CD1c-positive myeloid dendritic cell (primary cell): ENCODE measurements at regions not wholly inside any gene's neighbourhood (a gene's known extent, or its start where the extent isn't known, plus 50 kb on each side); places are given as distances from the start of the nearest gene placed in this dataset.

Experiments
- DNase-seq: peaks from one replicate; pipeline ENCODE4 v3.0.0-alpha.2; 2016; ENCODE audit errors: extremely low spot score

DNA sequence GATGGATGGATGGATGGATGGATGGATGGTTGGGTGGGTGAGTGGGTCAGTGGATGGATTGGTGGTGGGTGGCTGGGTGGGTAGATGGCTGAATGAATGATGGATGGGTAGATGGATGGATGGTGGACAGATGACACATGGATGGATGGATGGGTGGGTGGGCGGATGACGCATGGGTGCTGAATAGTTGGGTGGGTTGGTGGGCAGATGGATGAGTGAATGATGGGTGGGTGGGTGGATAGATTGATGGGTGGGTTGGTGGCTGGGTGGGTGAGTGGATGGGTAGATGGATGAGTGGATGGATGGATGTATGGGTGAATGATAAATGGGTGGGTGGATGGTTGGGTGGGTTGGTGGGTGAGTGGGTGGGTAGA, 69.9 kb upstream of the NKX1-1 start:
- no peak for DNase-seq

DNA sequence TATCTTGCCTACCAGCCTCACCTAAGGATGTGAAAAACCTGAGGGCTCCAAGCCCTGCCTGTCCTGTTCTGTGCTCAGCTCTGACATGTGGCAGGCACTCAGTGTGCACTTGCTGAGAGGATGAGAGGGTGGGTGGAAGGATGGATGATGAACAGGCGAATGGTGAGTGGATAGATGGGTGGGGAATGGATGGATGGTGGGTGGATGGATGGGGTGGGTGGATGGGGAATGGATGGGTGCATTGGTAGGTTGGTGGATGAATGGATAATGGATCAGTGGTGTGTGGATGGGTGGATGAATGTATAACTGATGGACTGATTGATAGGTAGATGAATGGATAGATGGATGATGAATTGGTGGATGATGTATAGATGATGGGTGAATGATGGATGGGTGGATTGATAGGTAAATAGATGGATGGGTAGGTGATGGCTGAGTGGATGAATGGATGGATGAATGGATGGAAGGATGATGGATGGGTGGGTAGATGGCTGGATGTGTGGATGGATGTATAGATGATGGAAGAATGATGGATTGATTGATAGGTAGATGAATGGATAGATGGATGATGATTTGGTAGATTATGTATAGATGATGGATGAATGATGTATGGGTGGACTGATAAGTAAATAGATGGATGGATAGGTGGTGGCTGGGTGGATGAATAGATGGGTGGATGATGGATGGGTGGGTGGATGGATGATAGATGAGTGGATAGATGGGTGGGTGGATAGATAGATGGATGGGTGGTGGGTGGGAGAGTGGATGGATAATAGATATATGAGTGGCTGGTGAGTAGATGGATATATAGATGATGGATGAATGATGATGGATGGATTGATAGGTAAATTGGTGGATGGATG, 69.3 kb upstream of the NKX1-1 start:
- DNase-seq = no peak

- no peak for DNase-seq
Observed at GRCh38 chr4:1474126-1475090, 68.2 kb upstream of the NKX1-1 start.

DNA sequence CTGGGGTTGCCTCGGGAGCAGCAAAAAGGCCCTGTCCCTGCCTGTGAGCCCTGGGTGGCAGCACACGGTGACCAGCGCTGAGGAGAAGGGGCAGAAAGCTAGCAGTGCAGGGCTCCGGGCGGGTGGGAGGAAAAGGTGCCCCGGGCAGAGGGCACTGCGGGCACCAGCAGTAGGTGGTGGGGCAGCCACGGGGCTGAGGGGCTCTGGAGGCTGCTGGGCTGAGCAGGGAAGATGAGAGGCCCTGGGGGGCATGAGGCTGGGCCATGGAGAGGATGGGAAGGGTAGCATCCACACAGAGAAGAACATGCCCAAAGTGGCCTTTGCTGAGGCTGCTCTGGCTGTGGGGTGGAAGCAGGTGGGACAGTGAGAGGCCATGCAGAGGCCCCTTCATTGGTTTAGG, 67.5 kb upstream of the NKX1-1 start:
- DNase-seq = no peak

DNA sequence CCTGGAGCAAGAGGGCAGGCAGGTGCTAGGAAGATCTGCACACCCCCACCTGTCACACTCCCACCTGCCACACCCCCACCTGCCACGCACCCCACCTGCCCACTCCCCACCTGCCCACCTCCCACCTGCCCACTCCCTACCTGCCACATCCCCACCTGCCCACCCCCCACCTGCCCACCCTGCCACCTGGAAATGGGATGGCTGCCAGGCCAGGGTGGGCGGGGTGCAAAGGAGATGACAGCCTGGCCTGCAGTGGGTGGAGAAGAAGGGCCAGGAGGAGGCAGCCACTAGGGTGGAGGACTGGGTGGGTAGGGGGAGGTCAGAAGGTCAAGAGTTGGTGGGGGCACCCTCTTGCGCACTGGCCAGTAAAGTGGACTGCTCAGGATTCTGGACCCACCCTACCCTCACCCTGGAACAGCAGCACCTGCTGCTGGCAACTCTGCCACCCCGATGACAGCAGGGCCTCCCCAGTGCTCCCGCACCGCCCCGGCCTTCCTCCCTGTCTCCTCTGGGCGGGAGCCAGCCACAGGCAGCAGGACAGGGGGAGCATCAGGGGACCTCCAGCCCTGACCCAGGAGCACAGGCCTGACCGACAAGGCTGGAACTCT, 66.8 kb upstream of the NKX1-1 start:
- DNase-seq = no peak

GRCh38 chr4:1472148-1472797, 66.0 kb upstream of the NKX1-1 start:
- DNase-seq = no peak

- no peak for DNase-seq
Observed at GRCh38 chr4:1471443-1472147, 65.4 kb upstream of the NKX1-1 start.

DNA sequence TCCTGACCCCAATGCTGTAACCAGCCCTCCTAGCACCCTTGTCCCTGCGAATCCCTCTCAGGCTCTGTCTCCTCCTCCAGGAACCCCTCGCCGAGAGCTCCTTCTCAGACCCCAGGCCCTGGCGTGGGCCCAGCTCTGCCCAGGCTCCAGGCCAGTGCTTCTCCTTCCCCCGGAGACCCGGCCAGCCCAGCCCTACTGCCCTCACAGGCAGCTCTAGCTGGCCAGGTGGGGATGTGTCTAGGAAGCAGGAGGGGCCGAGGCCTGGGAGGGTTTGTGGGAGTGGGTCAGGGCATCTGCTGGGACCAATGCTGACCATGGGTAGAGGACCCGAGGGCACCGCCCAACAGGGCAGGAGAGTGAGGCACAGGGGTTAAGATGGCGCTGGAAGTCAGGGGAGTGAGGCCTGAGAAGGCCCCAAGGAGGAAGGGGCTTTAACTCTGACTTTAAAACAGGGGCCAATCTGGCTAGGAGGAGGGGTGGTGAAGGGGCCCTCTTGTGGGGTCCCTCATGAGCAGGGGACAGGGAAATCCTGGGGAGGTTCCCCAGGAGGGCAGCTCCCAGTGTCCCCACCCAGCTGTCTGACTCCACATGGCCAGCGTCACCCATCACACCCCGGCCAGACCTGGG, 64.7 kb upstream of the NKX1-1 start:
- no peak for DNase-seq

- no peak for DNase-seq
Observed at GRCh38 chr4:1470393-1470670, 64.1 kb upstream of the NKX1-1 start.

GRCh38 chr4:1469607-1470392, 63.6 kb upstream of the NKX1-1 start:
- no peak for DNase-seq

- DNase-seq = no peak
Observed at GRCh38 chr4:1469043-1469442, 62.8 kb upstream of the NKX1-1 start.

DNA sequence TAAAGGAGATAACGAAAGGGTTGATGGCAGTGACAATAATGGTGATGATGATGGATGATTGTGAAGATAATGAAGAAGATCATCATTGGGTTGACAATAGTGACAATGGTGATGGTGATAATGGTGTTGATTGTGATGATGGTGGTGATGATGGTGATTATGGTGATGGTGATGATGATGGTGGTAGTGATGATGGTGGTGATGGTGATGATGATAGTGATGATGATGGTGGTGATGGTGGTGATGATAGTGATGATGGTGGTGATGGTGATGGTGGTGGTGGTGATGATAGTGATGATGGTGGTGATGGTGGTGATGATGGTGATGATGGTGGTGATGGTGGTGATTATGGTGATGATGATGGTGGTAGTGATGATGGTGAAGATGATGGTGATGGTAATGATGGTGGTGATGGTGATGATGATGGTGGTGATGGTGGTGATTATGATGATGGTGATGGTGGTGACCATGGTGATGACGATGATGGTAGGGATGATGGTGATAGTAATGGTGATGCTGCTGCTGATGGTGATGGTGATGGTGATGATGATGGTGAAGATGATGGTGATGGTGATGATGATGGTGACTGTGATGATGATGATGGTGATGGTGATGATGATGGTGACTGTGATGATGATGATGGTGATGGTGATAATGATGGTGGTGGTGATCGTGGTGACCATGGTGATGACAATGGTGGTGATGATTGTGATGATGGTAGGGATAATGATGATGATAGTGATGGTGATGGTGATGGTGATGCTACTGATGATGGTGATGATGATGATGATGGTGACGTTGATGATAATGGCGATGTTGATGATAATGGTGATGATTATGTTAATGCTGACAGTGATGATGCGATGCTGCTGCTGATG, 61.6 kb upstream of the NKX1-1 start:
- no peak for DNase-seq

DNA sequence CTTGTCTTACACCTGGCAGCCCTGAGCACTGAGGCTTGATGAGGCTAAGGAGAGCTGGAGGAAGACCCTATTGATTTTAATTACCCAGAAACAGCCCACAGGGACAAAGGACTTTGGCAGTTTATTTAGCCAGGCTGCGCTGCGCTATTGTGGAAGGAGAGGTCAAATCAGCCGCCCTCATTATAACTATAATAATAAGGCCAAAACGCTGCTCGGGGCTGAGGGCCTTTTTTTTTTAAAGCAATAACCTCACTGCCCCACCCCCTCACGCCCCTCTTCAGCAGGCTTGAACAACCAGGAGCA, 60.6 kb upstream of the NKX1-1 start:
- DNase-seq = no peak

GRCh38 chr4:1466034-1466862, 60.0 kb upstream of the NKX1-1 start:
- DNase-seq = no peak

GRCh38 chr4:1465173-1466033, 59.2 kb upstream of the NKX1-1 start:
- DNase-seq = no peak

DNA sequence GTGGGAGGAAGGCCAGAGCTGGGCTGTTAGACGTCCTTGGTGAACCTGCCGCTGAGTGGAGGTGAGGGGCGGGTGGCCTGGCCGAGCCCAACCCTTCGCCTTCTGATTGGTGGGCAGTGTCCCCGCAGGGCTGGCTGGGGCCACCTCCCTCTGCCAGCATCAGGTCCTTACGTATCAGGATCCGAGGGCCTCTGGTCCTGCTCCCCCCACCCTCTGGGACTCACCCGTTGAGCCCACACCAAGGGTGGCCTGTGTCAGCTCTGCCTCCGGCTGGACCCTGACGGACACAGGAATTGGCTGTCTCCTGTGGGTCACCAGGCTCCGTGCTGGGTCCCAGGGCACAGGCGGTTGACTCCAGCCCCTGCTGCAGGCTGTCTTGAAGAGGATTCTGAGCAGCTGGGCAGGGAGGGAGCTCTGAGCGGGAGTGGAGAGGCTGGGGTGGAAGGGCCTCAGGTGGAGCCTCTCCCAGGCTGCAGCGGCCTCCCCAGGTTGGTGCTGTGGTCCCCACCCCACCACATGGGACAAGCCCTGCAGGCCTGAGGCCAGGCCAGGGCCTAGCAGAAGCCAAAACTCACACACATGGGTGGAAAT, 58.4 kb upstream of the NKX1-1 start:
- no peak for DNase-seq

GRCh38 chr4:1463927-1464540, 57.8 kb upstream of the NKX1-1 start:
- DNase-seq = no peak
